HG03064 (cell line): ENCODE measurements at regions not wholly inside any gene's neighbourhood (a gene's known extent, or its start where the extent isn't known, plus 50 kb on each side); places are given as distances from the start of the nearest gene placed in this dataset.
"Not testable (repeated sequence)": the region's sequence is repeated elsewhere in the genome, so short reads cannot be mapped to it uniquely, and the experiment has no call there.

Experiments used
- ATAC-seq: cut with Tn5 transposase; IDR thresholded peaks from one replicate; pipeline ENCODE4 v1.9.1; 2021; ENCODE audit warnings: low read depth; ENCODE audit not compliant: unreplicated experiment

- no peak for ATAC-seq
Observed at GRCh38 chr2:194610297-194610696, 1046.7 kb upstream of the SLC39A10 start.

GRCh38 chr2:194603429-194603828 is 1053.6 kb upstream of the SLC39A10 start:
- ATAC-seq: no peak

- ATAC-seq: no peak
Observed at GRCh38 chr2:194602750-194603149, 1054.3 kb upstream of the SLC39A10 start.

GRCh38 chr2:194591192-194591591 is 1065.8 kb upstream of the SLC39A10 start:
- ATAC-seq: no peak

GRCh38 chr2:194587739-194588270 is 1069.2 kb upstream of the SLC39A10 start:
- no peak for ATAC-seq

- peak; percentile 56 for ATAC-seq
Observed at GRCh38 chr2:194567661-194568017, 1089.4 kb upstream of the SLC39A10 start.

GRCh38 chr2:194566907-194567660 is 1089.9 kb upstream of the SLC39A10 start:
- ATAC-seq: peak; percentile 75

GRCh38 chr2:194564422-194564821 is 1092.6 kb upstream of the SLC39A10 start:
- no peak for ATAC-seq

- ATAC-seq: no peak
Observed at GRCh38 chr2:194562329-194562728, 1094.7 kb upstream of the SLC39A10 start.

GRCh38 chr2:194559964-194560363 is 1097.1 kb upstream of the SLC39A10 start:
- no peak for ATAC-seq

GRCh38 chr2:194559523-194559922 is 1097.5 kb upstream of the SLC39A10 start:
- no peak for ATAC-seq

GRCh38 chr2:194557993-194558392 is 1099.0 kb upstream of the SLC39A10 start:
- ATAC-seq: no peak

- no peak for ATAC-seq
Observed at GRCh38 chr2:194556629-194557028, 1100.4 kb upstream of the SLC39A10 start.

GRCh38 chr2:194553980-194554379 is 1103.0 kb upstream of the SLC39A10 start:
- ATAC-seq: no peak

GRCh38 chr2:194550702-194551101 is 1106.3 kb upstream of the SLC39A10 start:
- no peak for ATAC-seq

- ATAC-seq: no peak
Observed at GRCh38 chr2:194549387-194549786, 1107.6 kb upstream of the SLC39A10 start.

GRCh38 chr2:194545978-194546377 is 1111.0 kb upstream of the SLC39A10 start:
- no peak for ATAC-seq

- ATAC-seq: no peak
Observed at GRCh38 chr2:194539425-194539824, 1117.6 kb upstream of the SLC39A10 start.

- ATAC-seq: no peak
Observed at GRCh38 chr2:194526121-194526520, 1130.9 kb upstream of the SLC39A10 start.

- no peak for ATAC-seq
Observed at GRCh38 chr2:194514281-194514680, 1142.7 kb upstream of the SLC39A10 start.

- not testable (repeated sequence) for ATAC-seq
Observed at GRCh38 chr2:194511070-194511469, 1146.0 kb upstream of the SLC39A10 start.

GRCh38 chr2:194504876-194505275 is 1152.2 kb upstream of the SLC39A10 start:
- ATAC-seq: not testable (repeated sequence)
